ENCODE measurements at regions not wholly inside any gene's neighbourhood (a gene's known extent, or its start where the extent isn't known, plus 50 kb on each side); places are given as distances from the start of the nearest gene placed in this dataset.

- ChIA-PET CTCF (interaction anchor here (0.5 to 1.9 kb wide), 40 partner anchors 9 to 674 kb away, joined by 3 to 23 read pairs (median 4); partner anchors contain the start of gene VEGFC), POLR2A (no interaction called here)
- DNase-seq (ENCODE audit: extremely low spot score), result peak; percentile 56
- TF ChIP-seq PKNOX1 (IDR thresholded peaks at IDR 0.05) (no peak), ELF4 (IDR thresholded peaks at IDR 0.05) (no peak), L3MBTL2 (conservative IDR thresholded peaks at IDR 0.05) (no peak), NFRKB (IDR thresholded peaks at IDR 0.05) (no peak), ARNT (IDR thresholded peaks at IDR 0.05) (no peak), FOXA1 (IDR thresholded peaks at IDR 0.05) (no peak), FOXM1 (IDR thresholded peaks at IDR 0.05; ENCODE audit: borderline replicate concordance) (no peak)
These were observed 254.5 kb upstream of the VEGFC start for GRCh38 chr4:177047070-177047850.

GRCh38 chr4:177047851-177048174 lies 255.1 kb upstream of the VEGFC start:
- DNase-seq (ENCODE audit: extremely low spot score), result no peak
- POLR2A ChIA-PET, result no interaction called here
- TF ChIP-seq HDGF (IDR thresholded peaks at IDR 0.05; ENCODE audit: borderline replicate concordance) (no peak), ZNF384 (IDR thresholded peaks at IDR 0.05) (no peak), FOXM1 (IDR thresholded peaks at IDR 0.05; ENCODE audit: borderline replicate concordance) (no peak)
- CTCF ChIA-PET, result interaction anchor here (0.5 to 1.9 kb wide), 36 partner anchors 10 to 674 kb away, joined by 3 to 23 read pairs (median 4); partner anchors contain the start of gene VEGFC

- DNase-seq (ENCODE audit: extremely low spot score), result peak; percentile 31
- no peak for TF ChIP-seq FOXK2 (IDR thresholded peaks at IDR 0.05)
- TF ChIP-seq ELF4 (IDR thresholded peaks at IDR 0.05), result no peak
- no peak for TF ChIP-seq SP1 (IDR thresholded peaks at IDR 0.05)
- TF ChIP-seq LEF1 (IDR thresholded peaks at IDR 0.05; ENCODE audit: borderline replicate concordance), result no peak
- no peak for TF ChIP-seq SUZ12 (IDR thresholded peaks at IDR 0.05)
- TF ChIP-seq ZNF384 (IDR thresholded peaks at IDR 0.05), result no peak
- no peak for TF ChIP-seq FOXA1 (IDR thresholded peaks at IDR 0.05)
- TF ChIP-seq PKNOX1 (IDR thresholded peaks at IDR 0.05), result no peak
- TF ChIP-seq HDGF (IDR thresholded peaks at IDR 0.05; ENCODE audit: borderline replicate concordance), result no peak
- TF ChIP-seq TARDBP (IDR thresholded peaks at IDR 0.05), result no peak
- TF ChIP-seq NFRKB (IDR thresholded peaks at IDR 0.05), result no peak
- ChIA-PET POLR2A (no interaction called here), CTCF (interaction anchor here (0.9 kb wide), 1 partner anchor 436 kb away, joined by 5 read pairs; no protein-coding TSS in a partner anchor)
These were observed 258.1 kb upstream of the NEIL3 start for GRCh38 chr4:177051473-177052060.

GRCh38 chr4:177052211-177052934 lies 257.3 kb upstream of the NEIL3 start:
- TF ChIP-seq SUZ12 (IDR thresholded peaks at IDR 0.05), result no peak
- TF ChIP-seq TARDBP (IDR thresholded peaks at IDR 0.05), result no peak
- no peak for TF ChIP-seq L3MBTL2 (conservative IDR thresholded peaks at IDR 0.05)
- TF ChIP-seq NFRKB (IDR thresholded peaks at IDR 0.05), result no peak
- no peak for TF ChIP-seq FOXK2 (IDR thresholded peaks at IDR 0.05)
- TF ChIP-seq CTBP1 (IDR thresholded peaks at IDR 0.05; ENCODE audit: borderline replicate concordance), result no peak
- no peak for TF ChIP-seq ELF4 (IDR thresholded peaks at IDR 0.05)
- TF ChIP-seq BHLHE40 (IDR thresholded peaks at IDR 0.05; ENCODE audit: borderline replicate concordance), result no peak
- no peak for TF ChIP-seq FOXM1 (IDR thresholded peaks at IDR 0.05; ENCODE audit: borderline replicate concordance)
- no peak for TF ChIP-seq HDGF (IDR thresholded peaks at IDR 0.05; ENCODE audit: borderline replicate concordance)
- TF ChIP-seq ARNT (IDR thresholded peaks at IDR 0.05), result no peak
- TF ChIP-seq FOXA1 (IDR thresholded peaks at IDR 0.05), result no peak
- TF ChIP-seq PKNOX1 (IDR thresholded peaks at IDR 0.05), result no peak
- TF ChIP-seq ZNF384 (IDR thresholded peaks at IDR 0.05), result no peak
- TF ChIP-seq SP1 (IDR thresholded peaks at IDR 0.05), result no peak
- TF ChIP-seq LEF1 (IDR thresholded peaks at IDR 0.05; ENCODE audit: borderline replicate concordance), result no peak
- ChIA-PET POLR2A (no interaction called here), CTCF (interaction anchor here (0.5 to 0.9 kb wide), 3 partner anchors 286 to 477 kb away, joined by 3 to 5 read pairs (median 3); no protein-coding TSS in a partner anchor)
- DNase-seq (ENCODE audit: extremely low spot score), result no peak

- DNase-seq (ENCODE audit: extremely low spot score), result no peak
- ChIA-PET POLR2A (no interaction called here), CTCF (interaction anchor here (0.6 to 1.8 kb wide), 3 partner anchors 10 to 518 kb away, joined by 4 to 21 read pairs (median 6); no protein-coding TSS in a partner anchor)
These were observed 252.5 kb upstream of the NEIL3 start for GRCh38 chr4:177057186-177057585.

More at GRCh38 chr4:177057186-177057585, 252.5 kb upstream of the NEIL3 start:
- TF ChIP-seq ELF4 (IDR thresholded peaks at IDR 0.05) (no peak), L3MBTL2 (conservative IDR thresholded peaks at IDR 0.05) (no peak), FOXK2 (IDR thresholded peaks at IDR 0.05) (no peak), TARDBP (IDR thresholded peaks at IDR 0.05) (no peak), FOXA1 (IDR thresholded peaks at IDR 0.05) (no peak), SP1 (IDR thresholded peaks at IDR 0.05) (no peak), PKNOX1 (IDR thresholded peaks at IDR 0.05) (no peak), HDGF (IDR thresholded peaks at IDR 0.05; ENCODE audit: borderline replicate concordance) (no peak), SUZ12 (IDR thresholded peaks at IDR 0.05) (no peak), BHLHE40 (IDR thresholded peaks at IDR 0.05; ENCODE audit: borderline replicate concordance) (no peak), FOXM1 (IDR thresholded peaks at IDR 0.05; ENCODE audit: borderline replicate concordance) (no peak), LEF1 (IDR thresholded peaks at IDR 0.05; ENCODE audit: borderline replicate concordance) (no peak), CTBP1 (IDR thresholded peaks at IDR 0.05; ENCODE audit: borderline replicate concordance) (no peak), ZNF384 (IDR thresholded peaks at IDR 0.05) (no peak), ARNT (IDR thresholded peaks at IDR 0.05) (no peak), NFRKB (IDR thresholded peaks at IDR 0.05) (no peak)

All from HEK293T (cell line).